ENCODE measurements at regions not wholly inside any gene's neighbourhood (a gene's known extent, or its start where the extent isn't known, plus 50 kb on each side); places are given as distances from the start of the nearest gene placed in this dataset.

- no peaks in the 10 kb centered on the region for H3K27me3 ChIP-seq
- no peaks in the 10 kb centered on the region for H3K4me1 ChIP-seq
- TF ChIP-seq CTCF (IDR thresholded peaks at IDR 0.05): no peak
- DNase-seq (no peak), ATAC-seq (no peak)
- no peaks in the 10 kb centered on the region for H3K9me3 ChIP-seq
- H3K36me3 ChIP-seq: no peaks in the 10 kb centered on the region
- no peak overlapping the region for H3K27ac ChIP-seq
- intact Hi-C loops (cut with DNase I): no loop called here
- H3K4me3 ChIP-seq: no peak overlapping the region
These were observed 59.7 kb downstream of the TEX35 start for GRCh38 chr1:178572604-178573003.

DNA sequence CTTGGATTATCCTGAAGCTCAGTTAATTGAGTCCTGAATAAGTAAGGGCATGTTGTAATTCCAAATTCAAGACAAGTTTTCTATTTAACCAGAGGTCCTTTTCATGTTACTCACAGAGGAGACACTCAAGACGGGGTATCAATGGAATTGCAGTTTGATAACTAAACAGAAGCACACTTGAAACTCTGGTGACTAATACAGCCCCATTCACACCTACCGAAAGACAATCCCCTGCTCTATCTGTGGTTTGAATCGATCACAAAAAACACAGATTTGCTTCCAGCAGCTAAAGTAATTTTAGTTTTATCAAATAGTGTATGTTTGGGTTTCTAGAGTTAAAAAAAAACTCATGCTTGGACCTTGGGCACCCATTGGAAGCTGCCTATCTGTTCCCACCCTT is 60.4 kb downstream of the TEX35 start:
- intact Hi-C loops (cut with DNase I): no loop called here
- H3K4me1 ChIP-seq: no peaks in the 10 kb centered on the region
- H3K4me3 ChIP-seq: no peak overlapping the region
- H3K27me3 ChIP-seq: no peaks in the 10 kb centered on the region
- no peaks in the 10 kb centered on the region for H3K36me3 ChIP-seq
- no peak for DNase-seq
- TF ChIP-seq CTCF (IDR thresholded peaks at IDR 0.05): no peak
- no peak for ATAC-seq
- H3K27ac ChIP-seq: no peak overlapping the region
- no peaks in the 10 kb centered on the region for H3K9me3 ChIP-seq

DNA sequence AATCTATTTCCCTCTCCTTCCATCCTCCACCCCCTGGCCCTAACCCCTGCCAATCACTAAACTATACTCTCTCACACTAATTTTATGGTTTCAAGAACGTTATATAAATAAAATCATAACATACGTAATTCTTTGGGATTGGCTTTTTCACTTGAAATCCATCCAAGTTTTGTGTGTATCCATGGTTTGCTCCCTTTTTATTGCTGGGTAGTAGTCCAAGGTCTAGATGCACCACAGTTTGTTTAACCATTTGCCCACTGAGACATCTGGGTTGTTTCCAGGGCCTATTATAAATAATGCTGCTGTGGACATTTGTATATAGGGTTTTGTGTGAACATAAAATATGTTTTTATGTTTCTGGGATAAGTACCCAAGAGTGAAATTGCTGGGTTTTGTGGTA is 61.4 kb downstream of the TEX35 start:
- Histone ChIP-seq H3K27ac (no peak overlapping the region), H3K4me3 (no peak overlapping the region), H3K27me3 (no peaks in the 10 kb centered on the region), H3K4me1 (no peaks in the 10 kb centered on the region), H3K9me3 (no peaks in the 10 kb centered on the region), H3K36me3 (no peaks in the 10 kb centered on the region)
- DNase-seq (no peak), ATAC-seq (no peak)
- TF ChIP-seq CTCF (IDR thresholded peaks at IDR 0.05): no peak
- intact Hi-C loops (cut with DNase I): no loop called here

DNA sequence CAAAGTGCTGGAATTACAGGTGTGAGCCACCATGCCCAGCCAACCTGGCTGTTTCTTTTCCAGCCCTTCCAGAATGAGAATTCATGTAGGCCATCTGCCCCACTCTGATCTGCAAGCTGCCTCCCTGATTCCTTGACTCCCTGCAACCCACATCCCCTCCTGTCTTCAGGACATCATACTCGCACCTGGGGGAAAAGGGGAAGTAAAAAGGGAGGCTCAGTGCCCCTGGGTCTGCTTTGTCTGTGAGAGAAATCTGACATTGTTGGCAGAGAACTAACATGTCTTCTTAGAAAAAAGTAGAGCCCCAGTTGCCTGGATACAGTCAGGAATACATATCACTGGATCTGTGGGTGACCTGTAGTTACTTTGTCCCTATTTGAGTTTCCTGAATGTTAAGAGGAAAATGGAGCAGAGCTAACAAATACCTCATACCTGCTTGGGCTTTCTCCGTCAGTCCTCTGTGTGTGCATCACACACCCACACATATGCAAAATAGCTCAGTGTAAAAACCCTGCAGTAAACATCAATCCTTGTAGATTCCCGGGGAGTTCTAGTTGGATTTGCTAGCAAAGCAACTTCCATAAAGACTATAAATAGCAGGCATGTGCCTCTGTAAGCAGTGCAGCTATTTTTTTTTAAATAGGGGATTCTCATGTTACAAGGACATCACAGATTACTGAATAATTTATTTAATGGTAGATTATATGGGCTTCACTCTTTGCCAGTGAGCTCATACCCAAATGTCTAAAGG is 62.9 kb downstream of the TEX35 start:
- DNase-seq (peak in 2 of 4 donors; percentile 30 to 33), ATAC-seq (no peak)
- Histone ChIP-seq H3K36me3 (no peaks in the 10 kb centered on the region), H3K9me3 (no peaks in the 10 kb centered on the region), H3K27ac (no peak overlapping the region), H3K4me3 (no peak overlapping the region), H3K4me1 (no peaks in the 10 kb centered on the region), H3K27me3 (no peaks in the 10 kb centered on the region)
- no peak for TF ChIP-seq CTCF (IDR thresholded peaks at IDR 0.05)
- intact Hi-C loops (cut with DNase I): no loop called here

DNA sequence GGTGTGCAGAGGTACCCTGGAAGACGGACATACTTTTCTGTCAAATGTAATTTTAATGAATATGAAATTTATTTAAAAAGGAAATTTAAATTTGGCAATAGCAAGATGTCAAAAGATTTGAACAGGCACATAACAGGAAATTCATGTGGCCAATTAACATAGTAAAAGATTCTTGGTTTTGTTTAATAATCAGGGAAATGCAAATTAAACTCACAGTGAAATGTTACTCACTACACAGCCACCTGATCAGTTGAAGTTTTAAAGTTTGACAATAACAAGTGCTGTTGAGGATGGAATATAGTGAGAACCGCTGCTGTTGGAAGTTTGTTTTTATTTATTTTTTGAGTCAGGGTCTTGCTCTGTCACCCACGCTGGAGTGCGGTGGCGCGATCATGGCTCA is 63.9 kb downstream of the TEX35 start:
- no peaks in the 10 kb centered on the region for H3K9me3 ChIP-seq
- H3K27ac ChIP-seq: no peak overlapping the region
- no peak for DNase-seq
- no peaks in the 10 kb centered on the region for H3K36me3 ChIP-seq
- no peak for ATAC-seq
- TF ChIP-seq CTCF (IDR thresholded peaks at IDR 0.05): no peak
- no peaks in the 10 kb centered on the region for H3K27me3 ChIP-seq
- H3K4me3 ChIP-seq: no peak overlapping the region
- intact Hi-C loops (cut with DNase I): no loop called here
- H3K4me1 ChIP-seq: no peaks in the 10 kb centered on the region

All from left lung (tissue), 4 donors.